ENCODE measurements at regions not wholly inside any gene's neighbourhood (a gene's known extent, or its start where the extent isn't known, plus 50 kb on each side); places are given as distances from the start of the nearest gene placed in this dataset.

DNA sequence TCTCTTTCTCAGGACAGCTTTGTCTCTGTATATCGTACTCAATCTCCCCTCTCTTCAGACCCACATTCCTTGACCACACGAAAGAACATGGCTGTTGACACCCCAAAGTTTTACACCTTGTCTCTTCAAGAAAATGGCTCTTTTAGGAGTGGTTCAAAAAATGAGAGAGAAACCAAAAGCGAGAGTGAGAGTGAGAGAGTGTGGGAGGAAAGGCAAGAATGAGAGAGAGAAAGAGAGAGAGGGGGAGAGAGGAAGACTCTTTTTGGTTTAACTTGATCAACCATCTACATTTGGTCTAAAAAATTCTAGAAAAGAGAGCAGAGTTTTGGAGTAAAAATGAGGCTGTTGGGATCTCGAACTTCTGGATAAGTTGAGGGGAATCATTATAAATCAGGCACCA lies 581.8 kb upstream of the WWC1 start:
- no peaks in the 10 kb centered on the region for H3K36me3 Mint-ChIP-seq

DNA sequence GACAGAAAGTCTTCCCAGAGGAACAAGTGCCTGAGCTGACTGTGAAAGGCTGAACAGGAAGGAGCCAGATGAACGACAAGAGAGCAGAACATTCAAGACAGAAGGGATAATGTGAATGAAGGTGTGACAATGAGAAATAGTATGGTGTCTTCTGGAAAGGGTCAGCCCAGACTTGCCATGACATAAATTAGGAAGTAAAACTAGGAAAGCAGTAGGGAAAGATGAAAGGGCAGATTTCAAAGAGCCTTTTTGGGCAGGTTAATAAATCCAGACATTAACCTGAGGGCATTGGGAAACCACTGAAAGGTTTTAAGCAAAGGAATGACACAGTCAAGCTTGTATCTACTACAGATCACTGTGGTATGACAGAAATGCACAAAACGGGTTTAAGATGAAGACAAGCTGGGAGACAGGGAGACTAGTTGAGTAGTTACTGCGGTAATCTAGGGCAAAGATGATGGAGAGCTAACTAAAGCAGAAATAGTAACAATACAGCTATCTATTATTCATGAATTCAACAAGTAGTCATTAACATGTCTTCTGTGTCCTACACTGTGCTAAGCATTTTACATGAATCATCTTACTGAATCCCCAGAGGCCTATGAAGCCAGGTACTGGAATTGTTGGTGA lies 580.9 kb upstream of the WWC1 start:
- no peak overlapping the region for H3K27ac Mint-ChIP-seq
- Histone ChIP-seq H3K27me3 (ENCODE audit: control insufficient read depth in 2 of 2, insufficient read depth in 2 of 2, low read length in 2 of 2) (no peaks in the 10 kb centered on the region), H3K9ac (ENCODE audit: insufficient read depth, low read length, poor library complexity, severe bottlenecking) (no peak overlapping the region), H2AFZ (ENCODE audit: insufficient read depth, low read depth, low read length, poor library complexity, severe bottlenecking) (no peak overlapping the region), H3K9me3 (replicated peaks in 1 of 2; ENCODE audit: control insufficient read depth in 1 of 2, insufficient read depth in 1 of 2, low read length in 2 of 2) (no peaks in the 10 kb centered on the region), H3K27ac (ENCODE audit: low read depth in 1 of 2, low read length in 2 of 2) (no peak overlapping the region), H3K4me1 (ENCODE audit: control insufficient read depth in 1 of 2, insufficient read depth in 2 of 2, low read length in 2 of 2) (no peaks in the 10 kb centered on the region), H3K36me3 (replicated peaks in 1 of 2; ENCODE audit: control insufficient read depth in 1 of 2, insufficient read depth in 2 of 2, low read length in 2 of 2) (no peaks in the 10 kb centered on the region), H3K79me2 (ENCODE audit: insufficient read depth, low read length) (no peaks in the 10 kb centered on the region), H3K4me2 (replicated peaks; ENCODE audit: extremely low read depth, low read length, poor library complexity, severe bottlenecking) (no peak overlapping the region), H4K20me1 (ENCODE audit: insufficient read depth, low read length) (no peaks in the 10 kb centered on the region), H3K4me3 (replicated peaks in 1 of 3; ENCODE audit: low read depth in 2 of 3, low read length in 3 of 3) (no peak overlapping the region)
- H3K27me3 Mint-ChIP-seq (ENCODE audit: low read depth in 3 of 3) = peaks cover 0 to 2% (median 0%) of the 10 kb centered on the region in 3 donors
- H3K9me3 Mint-ChIP-seq = no peaks in the 10 kb centered on the region
- H3K4me1 Mint-ChIP-seq = no peaks in the 10 kb centered on the region
- intact Hi-C loops (cut with micrococcal nuclease) = no loop called here
- H3K36me3 Mint-ChIP-seq = no peaks in the 10 kb centered on the region
- WGBS (ENCODE audit: insufficient coverage) = 86% methylated on average over 1 of the region's 3 CpGs
- no peak for DNase-seq
- TF ChIP-seq, protein P1, sequence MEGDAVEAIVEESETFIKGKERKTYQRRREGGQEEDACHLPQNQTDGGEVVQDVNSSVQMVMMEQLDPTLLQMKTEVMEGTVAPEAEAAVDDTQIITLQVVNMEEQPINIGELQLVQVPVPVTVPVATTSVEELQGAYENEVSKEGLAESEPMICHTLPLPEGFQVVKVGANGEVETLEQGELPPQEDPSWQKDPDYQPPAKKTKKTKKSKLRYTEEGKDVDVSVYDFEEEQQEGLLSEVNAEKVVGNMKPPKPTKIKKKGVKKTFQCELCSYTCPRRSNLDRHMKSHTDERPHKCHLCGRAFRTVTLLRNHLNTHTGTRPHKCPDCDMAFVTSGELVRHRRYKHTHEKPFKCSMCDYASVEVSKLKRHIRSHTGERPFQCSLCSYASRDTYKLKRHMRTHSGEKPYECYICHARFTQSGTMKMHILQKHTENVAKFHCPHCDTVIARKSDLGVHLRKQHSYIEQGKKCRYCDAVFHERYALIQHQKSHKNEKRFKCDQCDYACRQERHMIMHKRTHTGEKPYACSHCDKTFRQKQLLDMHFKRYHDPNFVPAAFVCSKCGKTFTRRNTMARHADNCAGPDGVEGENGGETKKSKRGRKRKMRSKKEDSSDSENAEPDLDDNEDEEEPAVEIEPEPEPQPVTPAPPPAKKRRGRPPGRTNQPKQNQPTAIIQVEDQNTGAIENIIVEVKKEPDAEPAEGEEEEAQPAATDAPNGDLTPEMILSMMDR (IDR thresholded peaks at IDR 0.05) = no peak
- no peak overlapping the region for H3K4me3 Mint-ChIP-seq

More for the DNA sequence above, 581.8 kb upstream of the WWC1 start:
- no peak for DNase-seq
- Histone ChIP-seq H3K36me3 (replicated peaks in 1 of 2; ENCODE audit: control insufficient read depth in 1 of 2, insufficient read depth in 2 of 2, low read length in 2 of 2) (no peaks in the 10 kb centered on the region), H3K4me2 (replicated peaks; ENCODE audit: extremely low read depth, low read length, poor library complexity, severe bottlenecking) (no peak overlapping the region), H3K27me3 (ENCODE audit: control insufficient read depth in 2 of 2, insufficient read depth in 2 of 2, low read length in 2 of 2) (no peaks in the 10 kb centered on the region), H3K9ac (ENCODE audit: insufficient read depth, low read length, poor library complexity, severe bottlenecking) (no peak overlapping the region), H3K79me2 (ENCODE audit: insufficient read depth, low read length) (no peaks in the 10 kb centered on the region), H3K27ac (ENCODE audit: low read depth in 1 of 2, low read length in 2 of 2) (no peak overlapping the region), H4K20me1 (ENCODE audit: insufficient read depth, low read length) (no peaks in the 10 kb centered on the region), H3K9me3 (replicated peaks in 1 of 2; ENCODE audit: control insufficient read depth in 1 of 2, insufficient read depth in 1 of 2, low read length in 2 of 2) (no peaks in the 10 kb centered on the region), H3K4me1 (ENCODE audit: control insufficient read depth in 1 of 2, insufficient read depth in 2 of 2, low read length in 2 of 2) (no peaks in the 10 kb centered on the region), H2AFZ (ENCODE audit: insufficient read depth, low read depth, low read length, poor library complexity, severe bottlenecking) (no peak overlapping the region), H3K4me3 (replicated peaks in 1 of 3; ENCODE audit: low read depth in 2 of 3, low read length in 3 of 3) (no peak overlapping the region)
- no peaks in the 10 kb centered on the region for H3K4me1 Mint-ChIP-seq
- H3K27ac Mint-ChIP-seq = no peak overlapping the region
- H3K9me3 Mint-ChIP-seq = no peaks in the 10 kb centered on the region
- WGBS (ENCODE audit: insufficient coverage) = 100% methylated on average over 1 of the region's 4 CpGs
- no peaks in the 10 kb centered on the region for H3K27me3 Mint-ChIP-seq (ENCODE audit: low read depth in 3 of 3)
- TF ChIP-seq, protein P1 (IDR thresholded peaks at IDR 0.05) = no peak
- H3K4me3 Mint-ChIP-seq = no peak overlapping the region
- intact Hi-C loops (cut with micrococcal nuclease) = no loop called here

Data from CD14-positive monocyte (primary cell).